SKM-1 (cell line): ENCODE measurements at regions not wholly inside any gene's neighbourhood (a gene's known extent, or its start where the extent isn't known, plus 50 kb on each side); places are given as distances from the start of the nearest gene placed in this dataset.

Source experiments
- DNase-seq: peaks from one replicate; lab custom pipeline; 2025; ENCODE audit not compliant: unreplicated experiment; lab: John Stamatoyannopoulos, UW

- DNase-seq, result no peak
Observed at GRCh38 chr22:27298332-27298731, 503.2 kb downstream of the MN1 start.

- no peak for DNase-seq
Observed at GRCh38 chr22:27298742-27299141, 502.8 kb downstream of the MN1 start.

GRCh38 chr22:27299181-27300085 lies 502.1 kb downstream of the MN1 start:
- no peak for DNase-seq

GRCh38 chr22:27300536-27301285 lies 500.8 kb downstream of the MN1 start:
- DNase-seq, result no peak

- DNase-seq, result no peak
Observed at GRCh38 chr22:27302501-27302900, 499.1 kb downstream of the MN1 start.

- no peak for DNase-seq
Observed at GRCh38 chr22:27303718-27304117, 497.8 kb downstream of the MN1 start.

- no peak for DNase-seq
Observed at GRCh38 chr22:27306771-27307170, 494.8 kb downstream of the MN1 start.

GRCh38 chr22:27307545-27308247 lies 493.9 kb downstream of the MN1 start:
- DNase-seq, result no peak

GRCh38 chr22:27308513-27308912 lies 493.0 kb downstream of the MN1 start:
- no peak for DNase-seq

GRCh38 chr22:27309697-27310096 lies 491.9 kb downstream of the MN1 start:
- no peak for DNase-seq

GRCh38 chr22:27310966-27311697 lies 490.4 kb downstream of the MN1 start:
- no peak for DNase-seq

- DNase-seq, result no peak
Observed at GRCh38 chr22:27311698-27312550, 489.6 kb downstream of the MN1 start.

- no peak for DNase-seq
Observed at GRCh38 chr22:27312565-27312964, 489.0 kb downstream of the MN1 start.

- no peak for DNase-seq
Observed at GRCh38 chr22:27312966-27313855, 488.3 kb downstream of the MN1 start.

- DNase-seq, result no peak
Observed at GRCh38 chr22:27314276-27314807, 487.2 kb downstream of the MN1 start.

- DNase-seq, result no peak
Observed at GRCh38 chr22:27315833-27316232, 485.7 kb downstream of the MN1 start.

- no peak for DNase-seq
Observed at GRCh38 chr22:27317096-27317495, 484.5 kb downstream of the MN1 start.

- DNase-seq, result no peak
Observed at GRCh38 chr22:27317971-27318428, 483.6 kb downstream of the MN1 start.

- DNase-seq, result no peak
Observed at GRCh38 chr22:27318516-27318915, 483.0 kb downstream of the MN1 start.
